RWPE1 (cell line): ENCODE measurements at regions not wholly inside any gene's neighbourhood (a gene's known extent, or its start where the extent isn't known, plus 50 kb on each side); places are given as distances from the start of the nearest gene placed in this dataset.

Experiments
- CTCF ChIA-PET: fragments of 350-600 bp; sonication (Branson Sonifier 250); formaldehyde crosslinking; extraction: SDS; loops from one replicate; lab custom pipeline; 2021; lab: Yijun Ruan, JAX
- POLR2A ChIA-PET: fragments of 400-600 bp; formaldehyde crosslinking; extraction: SDS; loops from one replicate; lab custom pipeline; 2020; ENCODE audit warnings: antibody characterized with exemption; ENCODE audit not compliant: low non-redundant PET; lab: Yijun Ruan, JAX
- DNase-seq: peaks from one replicate; pipeline ENCODE4 v3.0.0; 2012; ENCODE audit warnings: low spot score
- H3K27ac ChIP-seq: fragments of 450-650 bp; 2 replicates; pipeline ENCODE4 v1.5.1; 2017
- CTCF ChIP-seq: fragments of 450-650 bp; conservative IDR thresholded peaks from 2 replicates; pipeline ENCODE4 v1.5.1; 2017; ENCODE audit warnings: low read depth, mild to moderate bottlenecking

GRCh38 chr3:159781867-159782266 lies 206.8 kb upstream of the IL12A start:
- ChIA-PET POLR2A (no interaction called here), CTCF (interaction anchor here (0.5 to 1.7 kb wide), 6 partner anchors 23 to 264 kb away, joined by 3 to 9 read pairs (median 4); no protein-coding TSS in a partner anchor)
- no peak for TF ChIP-seq CTCF
- DNase-seq, result no peak
- no peak overlapping the region for H3K27ac ChIP-seq

- CTCF ChIA-PET, result interaction anchor here (0.6 to 1.7 kb wide), 5 partner anchors 13 to 263 kb away, joined by 3 to 9 read pairs (median 4); no protein-coding TSS in a partner anchor
Observed at GRCh38 chr3:159782724-159783421, 205.8 kb upstream of the IL12A start.

GRCh38 chr3:159783780-159784742 lies 204.6 kb upstream of the IL12A start:
- H3K27ac ChIP-seq, result peak overlapping the region; percentile 85
- TF ChIP-seq CTCF, result no peak
- POLR2A ChIA-PET, result interaction anchor here (1.2 kb wide), 1 partner anchor 19 kb away, joined by 5 read pairs; no protein-coding TSS in a partner anchor
- peak; percentile 58 for DNase-seq
- CTCF ChIA-PET, result interaction anchor here (1.4 to 1.7 kb wide), 2 partner anchors 17 to 21 kb away, joined by 4 to 8 read pairs; no protein-coding TSS in a partner anchor

More at GRCh38 chr3:159782724-159783421, 205.8 kb upstream of the IL12A start:
- peak overlapping the region; percentile 66 for H3K27ac ChIP-seq
- POLR2A ChIA-PET, result no interaction called here
- no peak for TF ChIP-seq CTCF
- DNase-seq, result no peak

GRCh38 chr3:159785273-159785708 lies 203.3 kb upstream of the IL12A start:
- ChIA-PET POLR2A (interaction anchor here (1.2 kb wide), 1 partner anchor 20 kb away, joined by 5 read pairs; no protein-coding TSS in a partner anchor), CTCF (interaction anchor here (1.7 kb wide), 1 partner anchor 20 kb away, joined by 8 read pairs; no protein-coding TSS in a partner anchor)
- no peak overlapping the region for H3K27ac ChIP-seq
- peak; percentile 65 for DNase-seq
- no peak for TF ChIP-seq CTCF

GRCh38 chr3:159786489-159787177 lies 202.0 kb upstream of the IL12A start:
- no peak for TF ChIP-seq CTCF
- no peak for DNase-seq
- H3K27ac ChIP-seq, result peak overlapping the region; percentile 35; the same call in 1 of the 2 replicates
- ChIA-PET POLR2A (no interaction called here), CTCF (interaction anchor here (2.1 kb wide), 1 partner anchor 19 kb away, joined by 7 read pairs; no protein-coding TSS in a partner anchor)
